Astrocyte (in vitro differentiated cells and primary cell): ENCODE measurements at regions not wholly inside any gene's neighbourhood (a gene's known extent, or its start where the extent isn't known, plus 50 kb on each side); places are given as distances from the start of the nearest gene placed in this dataset.

Experiments used
- DNase-seq: peaks from one replicate; pipeline ENCODE4 v3.0.0-alpha.2; 2010; ENCODE audit warnings: low read depth
- FAIRE-seq: peaks from 2 replicates; lab custom pipeline; 2011; peaks lifted over from hg19 to GRCh38; lab: Jason Lieb, UNC
- H2AFZ ChIP-seq: 2 replicates; pipeline ENCODE4 v1.6.0; 2012; ENCODE audit warnings: low read depth, low read length, inconsistent platforms
- H3K27ac ChIP-seq: 2 replicates; pipeline ENCODE4 v1.5.1; 2011; ENCODE audit warnings: low read depth, low read length, inconsistent platforms
- H3K27me3 ChIP-seq: 2 replicates; pipeline ENCODE4 v1.6.0; 2011; ENCODE audit warnings: low read length, inconsistent platforms; ENCODE audit not compliant: insufficient read depth
- H3K36me3 ChIP-seq: 2 replicates; pipeline ENCODE4 v1.5.1; 2011; ENCODE audit warnings: low read length, inconsistent platforms; ENCODE audit not compliant: insufficient read depth
- H3K4me1 ChIP-seq: 2 replicates; pipeline ENCODE4 v1.5.1; 2011; ENCODE audit warnings: low read length, inconsistent platforms; ENCODE audit not compliant: insufficient read depth
- H3K4me2 ChIP-seq: 2 replicates; pipeline ENCODE4 v1.6.0; 2012; ENCODE audit warnings: low read length, inconsistent platforms
- H3K4me3 ChIP-seq: 2 replicates; pipeline ENCODE4 v1.5.1; 2011; ENCODE audit warnings: low read depth, mild to moderate bottlenecking, low read length, inconsistent platforms; ENCODE audit not compliant: insufficient read depth
- H3K79me2 ChIP-seq: 2 replicates; pipeline ENCODE4 v1.6.0; 2012; ENCODE audit warnings: mild to moderate bottlenecking, low read length, inconsistent platforms; ENCODE audit not compliant: insufficient read depth
- H3K9ac ChIP-seq: 2 replicates; pipeline ENCODE4 v1.6.0; 2012; ENCODE audit warnings: mild to moderate bottlenecking, low read length, inconsistent platforms
- H3K9me3 ChIP-seq: 2 replicates; pipeline ENCODE4 v1.5.1; 2012; ENCODE audit warnings: low read depth, mild to moderate bottlenecking, low read length, inconsistent platforms; ENCODE audit not compliant: insufficient read depth
- H4K20me1 ChIP-seq: 2 replicates; pipeline ENCODE4 v1.6.0; 2012; ENCODE audit warnings: low read length, inconsistent platforms; ENCODE audit not compliant: insufficient read depth
- H3K27ac Mint-ChIP-seq: one replicate; pipeline ENCODE4 v1.8.0; 2021; ENCODE audit warnings: mild to moderate bottlenecking, mixed read lengths; ENCODE audit not compliant: unreplicated experiment
- H3K27me3 Mint-ChIP-seq: one replicate; pipeline ENCODE4 v1.8.0; 2021; ENCODE audit warnings: low read depth, mixed read lengths; ENCODE audit not compliant: unreplicated experiment
- H3K36me3 Mint-ChIP-seq: one replicate; pipeline ENCODE4 v1.8.0; 2021; ENCODE audit warnings: low read depth, mixed read lengths; ENCODE audit not compliant: unreplicated experiment
- H3K4me1 Mint-ChIP-seq: one replicate; pipeline ENCODE4 v1.8.0; 2021; ENCODE audit warnings: low read depth, mixed read lengths; ENCODE audit not compliant: unreplicated experiment
- H3K4me3 Mint-ChIP-seq: one replicate; pipeline ENCODE4 v1.8.0; 2021; ENCODE audit warnings: mild to moderate bottlenecking, moderate library complexity, mixed read lengths; ENCODE audit not compliant: unreplicated experiment
- H3K9me3 Mint-ChIP-seq: one replicate; pipeline ENCODE4 v1.8.0; 2021; ENCODE audit warnings: mild to moderate bottlenecking, mixed read lengths; ENCODE audit not compliant: unreplicated experiment
- CTCF ChIP-seq: IDR thresholded peaks from 2 replicates; pipeline ENCODE4 v1.5.1; 2011; ENCODE audit warnings: low read depth, mild to moderate bottlenecking, inconsistent platforms, low read length, moderate library complexity; ENCODE audit not compliant: insufficient read depth
- EZH2 ChIP-seq: IDR thresholded peaks from 2 replicates; pipeline ENCODE4 v1.6.1; 2012; ENCODE audit warnings: mild to moderate bottlenecking, low read length, inconsistent platforms; ENCODE audit not compliant: insufficient read depth

GRCh38 chr2:163351143-163351542 lies 384.7 kb downstream of the FIGN start:
- Mint-ChIP-seq H3K4me1 (peaks cover 43% of the 10 kb centered on the region), H3K9me3 (no peaks in the 10 kb centered on the region), H3K27ac (no peak overlapping the region), H3K4me3 (no peak overlapping the region), H3K27me3 (no peaks in the 10 kb centered on the region), H3K36me3 (no peaks in the 10 kb centered on the region)
- no peaks in the 10 kb centered on the region for H3K27me3 ChIP-seq
- no peaks in the 10 kb centered on the region for H4K20me1 ChIP-seq
- H3K4me1 ChIP-seq, result peaks cover 26% of the 10 kb centered on the region
- H3K4me2 ChIP-seq, result no peak overlapping the region
- H2AFZ ChIP-seq, result no peak overlapping the region
- no peak overlapping the region for H3K27ac ChIP-seq
- DNase-seq (no peak), FAIRE-seq (no peak)
- H3K36me3 ChIP-seq, result no peaks in the 10 kb centered on the region
- H3K79me2 ChIP-seq, result no peaks in the 10 kb centered on the region
- H3K9ac ChIP-seq, result no peak overlapping the region
- no peak overlapping the region for H3K4me3 ChIP-seq
- TF ChIP-seq CTCF (no peak), EZH2 (no peak)
- no peaks in the 10 kb centered on the region for H3K9me3 ChIP-seq

DNA sequence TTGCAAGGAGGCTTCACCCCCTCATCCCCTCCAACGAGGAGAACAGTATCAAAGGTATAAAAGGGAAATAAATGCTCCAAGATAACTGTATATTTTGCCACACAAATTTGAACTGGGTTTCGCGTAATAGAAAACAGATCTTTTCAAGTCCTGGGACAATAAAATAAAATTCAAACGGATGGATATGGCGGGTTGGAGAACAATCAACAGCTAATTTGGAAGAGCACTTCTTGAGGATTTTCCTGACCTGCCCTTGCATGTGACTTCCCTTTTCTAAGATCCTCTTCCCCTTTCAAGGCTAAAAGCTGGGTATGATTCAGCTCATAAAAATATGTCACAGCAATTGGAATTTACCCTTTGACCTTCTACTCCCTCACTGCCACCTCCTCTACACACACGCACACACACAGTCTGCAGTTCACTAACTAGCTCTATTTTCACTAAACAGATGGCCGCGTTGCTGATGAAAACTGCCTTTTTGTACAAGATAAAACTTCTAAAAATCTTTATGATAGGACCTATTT lies 386.9 kb downstream of the FIGN start:
- peak overlapping the region; percentile 50 for H3K4me3 ChIP-seq
- no peaks in the 10 kb centered on the region for H3K27me3 ChIP-seq
- DNase-seq (peak; percentile 67), FAIRE-seq (no peak)
- Mint-ChIP-seq H3K27ac (peak overlapping the region; percentile 100), H3K4me1 (peaks cover 45% of the 10 kb centered on the region), H3K4me3 (peak overlapping the region; percentile 86), H3K36me3 (no peaks in the 10 kb centered on the region), H3K27me3 (no peaks in the 10 kb centered on the region), H3K9me3 (no peaks in the 10 kb centered on the region)
- no peaks in the 10 kb centered on the region for H3K79me2 ChIP-seq
- H4K20me1 ChIP-seq, result no peaks in the 10 kb centered on the region
- H3K9ac ChIP-seq, result peak overlapping the region; percentile 79
- H3K4me2 ChIP-seq, result peak overlapping the region; percentile 86
- H2AFZ ChIP-seq, result peak overlapping the region; percentile 87
- no peaks in the 10 kb centered on the region for H3K36me3 ChIP-seq
- no peaks in the 10 kb centered on the region for H3K9me3 ChIP-seq
- TF ChIP-seq EZH2, result no peak
- TF ChIP-seq CTCF, result no peak
- H3K27ac ChIP-seq, result peak overlapping the region; percentile 81
- H3K4me1 ChIP-seq, result peaks cover 26% of the 10 kb centered on the region

GRCh38 chr2:163347982-163348856 lies 387.6 kb downstream of the FIGN start:
- Histone ChIP-seq H4K20me1 (no peaks in the 10 kb centered on the region), H3K4me1 (peaks cover 24% of the 10 kb centered on the region), H3K36me3 (no peaks in the 10 kb centered on the region), H3K4me2 (peak overlapping the region; percentile 86), H3K4me3 (peak overlapping the region; percentile 50), H3K9me3 (no peaks in the 10 kb centered on the region), H3K27me3 (no peaks in the 10 kb centered on the region), H3K9ac (peak overlapping the region; percentile 79), H3K79me2 (no peaks in the 10 kb centered on the region), H2AFZ (peak overlapping the region; percentile 87), H3K27ac (peak overlapping the region; percentile 81)
- Mint-ChIP-seq H3K27me3 (no peaks in the 10 kb centered on the region), H3K4me3 (peak overlapping the region; percentile 86), H3K9me3 (no peaks in the 10 kb centered on the region), H3K36me3 (no peaks in the 10 kb centered on the region), H3K4me1 (peaks cover 43% of the 10 kb centered on the region), H3K27ac (peak overlapping the region; percentile 100)
- TF ChIP-seq CTCF (no peak), EZH2 (no peak)
- FAIRE-seq (no peak), DNase-seq (peak; percentile 94)
